GM12878 (cell line): ENCODE measurements at regions not wholly inside any gene's neighbourhood (a gene's known extent, or its start where the extent isn't known, plus 50 kb on each side); places are given as distances from the start of the nearest gene placed in this dataset.

Source experiments
- ATAC-seq: fragments of 200-7000 bp; cut with Tn5 transposase; 3 replicates; pipeline ENCODE4 v1.9.1; 2020; ENCODE audit warnings: mild to moderate bottlenecking, moderate library complexity
- BruUV-seq: library from RNA; stranded (reverse); fragments of 400-500 nt; replicated peaks from 2 replicates; lab custom pipeline; 2021; lab: Mats Ljungman, UMichigan
- CTCF ChIA-PET: fragments of 300-600 bp; sonication (Branson Sonifier 250); formaldehyde crosslinking; extraction: SDS; loops from one replicate; lab custom pipeline; 2021; ENCODE audit warnings: inconsistent platforms; lab: Yijun Ruan, JAX
- POLR2A ChIA-PET: fragments of 350-600 bp; formaldehyde crosslinking; extraction: SDS; loops from one replicate; lab custom pipeline; 2021; ENCODE audit warnings: inconsistent platforms; lab: Charles Lee
- RAD21 ChIA-PET: fragments of 300-600 bp; sonication (Branson Sonifier 250); formaldehyde crosslinking; loops from one replicate; lab custom pipeline; 2023; ENCODE audit warnings: antibody characterized with exemption; ENCODE audit not compliant: unreplicated experiment; lab: Charles Lee
- SMC1A ChIA-PET: fragments of 300-600 bp; sonication (Branson Sonifier 250); formaldehyde crosslinking; loops from one replicate; lab custom pipeline; 2023; ENCODE audit not compliant: unreplicated experiment, uncharacterized antibody; lab: Charles Lee
- DNase-seq: peaks from one replicate; pipeline ENCODE4 v3.0.0-alpha.2; 2011; ENCODE audit warnings: low read depth, low spot score
- FAIRE-seq: peaks from 3 replicates; lab custom pipeline; 2011; peaks lifted over from hg19 to GRCh38; lab: Jason Lieb, UNC
- H2AFZ ChIP-seq: 2 replicates; pipeline ENCODE4 v1.6.0; 2011; ENCODE audit warnings: low read depth, low read length, control low read depth; ENCODE audit not compliant: control insufficient read depth
- H3K27ac ChIP-seq: 2 replicates; pipeline ENCODE4 v1.5.1; 2011; ENCODE audit warnings: control low read depth; ENCODE audit not compliant: control insufficient read depth, insufficient read depth
- H3K27me3 ChIP-seq, 2 experiments: replicated peaks in 1 of 2; 2 replicates each; pipeline versions ENCODE4 v1.6.0 to v1.6.1; 2011; ENCODE audit warnings: low read length in 1 of 2; ENCODE audit not compliant: control insufficient read depth in 2 of 2, insufficient read depth in 2 of 2
- H3K36me3 ChIP-seq, 2 experiments: 2 replicates each; pipeline ENCODE4 v1.5.1; 2011; ENCODE audit warnings: low read length in 1 of 2; ENCODE audit not compliant: control insufficient read depth in 2 of 2, insufficient read depth in 2 of 2
- H3K4me1 ChIP-seq: 2 replicates; pipeline ENCODE4 v1.6.1; 2011; ENCODE audit warnings: mild to moderate bottlenecking, low read length, moderate library complexity, mixed read lengths; ENCODE audit not compliant: control insufficient read depth, insufficient read depth
- H3K4me2 ChIP-seq: 2 replicates; pipeline ENCODE4 v1.6.0; 2011; ENCODE audit warnings: control low read depth; ENCODE audit not compliant: control insufficient read depth, insufficient read depth
- H3K4me3 ChIP-seq: fragments of 200-600 bp; sonication (generic); 2 replicates; pipeline ENCODE4 v1.5.1; 2016
- H3K79me2 ChIP-seq: 2 replicates; pipeline ENCODE4 v1.6.0; 2011; ENCODE audit warnings: low read length; ENCODE audit not compliant: control insufficient read depth, insufficient read depth
- H3K9ac ChIP-seq: 2 replicates; pipeline ENCODE4 v1.8.0; 2011; ENCODE audit warnings: low read length, control low read depth, mixed read lengths; ENCODE audit not compliant: control insufficient read depth, insufficient read depth
- H3K9me3 ChIP-seq: replicated peaks from 3 replicates; pipeline ENCODE4 v1.5.1; 2011; ENCODE audit warnings: mild to moderate bottlenecking, low read length; ENCODE audit not compliant: control insufficient read depth, insufficient read depth
- H4K20me1 ChIP-seq: 2 replicates; pipeline ENCODE4 v1.6.0; 2011; ENCODE audit not compliant: control insufficient read depth, insufficient read depth
- ATF3 ChIP-seq: IDR thresholded peaks from 2 replicates; pipeline ENCODE4 v1.6.1; 2011; ENCODE audit warnings: low read depth, mild to moderate bottlenecking, low read length, moderate library complexity, borderline replicate concordance; ENCODE audit errors: extremely low read depth
- BACH1 ChIP-seq: fragments of 450-650 bp; IDR thresholded peaks from 2 replicates; pipeline ENCODE4 v1.6.1; 2017; ENCODE audit warnings: mild to moderate bottlenecking, borderline replicate concordance
- CBX3 ChIP-seq: fragments of 200-600 bp; sonication (generic); IDR thresholded peaks from 2 replicates; pipeline ENCODE4 v1.6.1; 2016; ENCODE audit warnings: low read depth, borderline replicate concordance
- CEBPZ ChIP-seq: fragments of 150-350 bp; IDR thresholded peaks from 2 replicates; pipeline ENCODE4 v1.6.1; 2016; ENCODE audit warnings: low read depth, low read length
- DPF2 ChIP-seq: fragments of 450-650 bp; IDR thresholded peaks from 2 replicates; pipeline ENCODE4 v1.6.1; 2017; ENCODE audit warnings: mild to moderate bottlenecking
- GABPA ChIP-seq: IDR thresholded peaks from 2 replicates; pipeline ENCODE4 v1.6.1; 2014; ENCODE audit warnings: antibody characterized with exemption, low read depth, mild to moderate bottlenecking, inconsistent platforms
- HDAC6 ChIP-seq: fragments of 200-600 bp; sonication (generic); IDR thresholded peaks from one replicate; pipeline ENCODE4 v1.8.0; 2017; ENCODE audit warnings: antibody characterized with exemption; ENCODE audit not compliant: unreplicated experiment
- KLF5 ChIP-seq: fragments of 450-650 bp; IDR thresholded peaks from 2 replicates; pipeline ENCODE4 v1.6.1; 2014; ENCODE audit warnings: mild to moderate bottlenecking; ENCODE audit not compliant: partially characterized antibody
- LARP7 ChIP-seq: fragments of 450-650 bp; IDR thresholded peaks from 2 replicates; pipeline ENCODE4 v1.6.1; 2017; ENCODE audit warnings: mild to moderate bottlenecking
- MYB ChIP-seq: fragments of 150-350 bp; IDR thresholded peaks from 2 replicates; pipeline ENCODE4 v1.6.1; 2014; ENCODE audit warnings: mild to moderate bottlenecking, low read depth, low read length, borderline replicate concordance
- NR2F1 ChIP-seq: fragments of 450-650 bp; conservative IDR thresholded peaks from 2 replicates; pipeline ENCODE4 v1.6.1; 2017; ENCODE audit warnings: mild to moderate bottlenecking
- POLR2A ChIP-seq: IDR thresholded peaks from 2 replicates; pipeline ENCODE4 v1.6.1; 2011; ENCODE audit warnings: low read depth, mild to moderate bottlenecking, low read length
- RAD21 ChIP-seq: IDR thresholded peaks from 2 replicates; pipeline ENCODE4 v1.6.1; 2011; ENCODE audit warnings: mild to moderate bottlenecking, low read depth, low read length, moderate library complexity; ENCODE audit not compliant: insufficient read depth
- RB1 ChIP-seq: fragments of 450-650 bp; formaldehyde crosslinking; IDR thresholded peaks from 2 replicates; pipeline ENCODE4 v1.6.1; 2017; ENCODE audit warnings: mild to moderate bottlenecking, borderline replicate concordance
- SMAD1 ChIP-seq: fragments of 450-650 bp; IDR thresholded peaks from 2 replicates; pipeline ENCODE4 v1.6.1; 2018; ENCODE audit warnings: mild to moderate bottlenecking, low read depth; ENCODE audit not compliant: partially characterized antibody
- SP1 ChIP-seq: IDR thresholded peaks from one replicate; pipeline ENCODE4 v1.6.1; 2011; ENCODE audit warnings: low read depth, low read length
- SUPT20H ChIP-seq: IDR thresholded peaks from 2 replicates; pipeline ENCODE4 v1.6.1; 2011; ENCODE audit warnings: low read depth, mild to moderate bottlenecking, low read length, moderate library complexity, borderline replicate concordance; ENCODE audit not compliant: control insufficient read depth
- WRNIP1 ChIP-seq: IDR thresholded peaks from 2 replicates; pipeline ENCODE4 v1.6.1; 2011; ENCODE audit warnings: low read depth, low read length, improper control_type of control experiment, borderline replicate concordance
- WGBS: methylation state at CpG from one replicate; pipeline ENCODE4 v1.1.6; 2016; ENCODE audit warnings: low lambda C conversion rate; ENCODE audit not compliant: insufficient replicate concordance, insufficient coverage; ENCODE audit errors: missing lambda C conversion rate; 5-methylcytosine and 5-hydroxymethylcytosine counted together
- in situ Hi-C: fragments of 300-500 bp; cut with MboI; formaldehyde crosslinking; loops from 9 replicates; pipeline ENCODE4 v1.14.3; 2018; ENCODE audit warnings: mixed read lengths
- intact Hi-C: fragments of 100-400 bp; cut with micrococcal nuclease; formaldehyde crosslinking; loops from one replicate; pipeline ENCODE4 v1.14.2; 2022; ENCODE audit not compliant: unreplicated experiment
- TF ChIP-seq, protein P1 (sequence below): fragments of 450-650 bp; IDR thresholded peaks from 2 replicates; pipeline ENCODE4 v1.6.1; 2017; ENCODE audit warnings: borderline replicate concordance

GRCh38 chr16:5753381-5753780 is 655.8 kb upstream of the EEF2KMT start (continued):
- TF ChIP-seq DPF2: no peak
- TF ChIP-seq, all 136 proteins: peak for 0

DNA sequence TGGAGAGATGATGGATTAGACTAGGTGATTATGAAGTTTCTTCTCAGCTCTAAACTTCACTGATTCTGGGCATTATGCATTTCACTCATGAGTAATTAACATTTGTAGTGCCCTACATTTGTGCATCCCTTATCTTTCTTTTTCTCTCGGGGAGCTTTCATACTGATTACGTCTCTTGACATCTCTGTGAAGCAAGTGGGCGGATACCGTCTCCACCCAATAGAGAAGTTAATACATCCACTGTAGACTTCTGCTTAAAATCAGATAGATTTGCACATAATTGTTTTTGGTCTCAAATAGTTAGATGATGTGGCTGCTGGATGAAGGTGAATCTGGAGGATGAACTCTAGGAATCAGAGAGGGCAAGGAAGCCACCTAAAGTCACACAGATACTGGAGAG is 653.6 kb upstream of the EEF2KMT start:
- Histone ChIP-seq H3K79me2 (no peaks in the 10 kb centered on the region), H3K36me3 (no peaks in the 10 kb centered on the region), H2AFZ (no peak overlapping the region), H3K4me2 (no peak overlapping the region), H4K20me1 (no peaks in the 10 kb centered on the region), H3K9ac (no peak overlapping the region), H3K4me1 (no peaks in the 10 kb centered on the region), H3K27ac (no peak overlapping the region), H3K4me3 (no peak overlapping the region), H3K9me3 (no peaks in the 10 kb centered on the region), H3K27me3 (no peaks in the 10 kb centered on the region)
- no peak for DNase-seq
- RAD21 ChIA-PET: no interaction called here
- no peak for ATAC-seq
- CTCF ChIA-PET: no interaction called here
- BruUV-seq: no TSS peak
- 57% methylated on average over 4 of the region's 4 CpGs for WGBS
- intact Hi-C loops (no loop called here), in situ Hi-C loops (no loop called here)
- POLR2A ChIA-PET: no interaction called here
- FAIRE-seq: no peak
- SMC1A ChIA-PET: no interaction called here
- TF ChIP-seq SUPT20H: no peak
- TF ChIP-seq GABPA: no peak
- TF ChIP-seq POLR2A: no peak
- TF ChIP-seq WRNIP1: no peak
- TF ChIP-seq RAD21: no peak
- no peak for TF ChIP-seq BACH1
- TF ChIP-seq KLF5: no peak
- no peak for TF ChIP-seq RB1
- no peak for TF ChIP-seq LARP7
- TF ChIP-seq NR2F1: no peak
- no peak for TF ChIP-seq SMAD1
- TF ChIP-seq HDAC6: no peak
- no peak for TF ChIP-seq MYB
- TF ChIP-seq, protein P1, sequence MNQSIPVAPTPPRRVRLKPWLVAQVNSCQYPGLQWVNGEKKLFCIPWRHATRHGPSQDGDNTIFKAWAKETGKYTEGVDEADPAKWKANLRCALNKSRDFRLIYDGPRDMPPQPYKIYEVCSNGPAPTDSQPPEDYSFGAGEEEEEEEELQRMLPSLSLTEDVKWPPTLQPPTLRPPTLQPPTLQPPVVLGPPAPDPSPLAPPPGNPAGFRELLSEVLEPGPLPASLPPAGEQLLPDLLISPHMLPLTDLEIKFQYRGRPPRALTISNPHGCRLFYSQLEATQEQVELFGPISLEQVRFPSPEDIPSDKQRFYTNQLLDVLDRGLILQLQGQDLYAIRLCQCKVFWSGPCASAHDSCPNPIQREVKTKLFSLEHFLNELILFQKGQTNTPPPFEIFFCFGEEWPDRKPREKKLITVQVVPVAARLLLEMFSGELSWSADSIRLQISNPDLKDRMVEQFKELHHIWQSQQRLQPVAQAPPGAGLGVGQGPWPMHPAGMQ: no peak
- TF ChIP-seq SP1: no peak
- no peak for TF ChIP-seq CEBPZ
- no peak for TF ChIP-seq ATF3
- no peak for TF ChIP-seq CBX3
